ENCODE measurements at regions not wholly inside any gene's neighbourhood (a gene's known extent, or its start where the extent isn't known, plus 50 kb on each side); places are given as distances from the start of the nearest gene placed in this dataset.
"Not testable (repeated sequence)": the region's sequence is repeated elsewhere in the genome, so short reads cannot be mapped to it uniquely, and the experiment has no call there.

DNA sequence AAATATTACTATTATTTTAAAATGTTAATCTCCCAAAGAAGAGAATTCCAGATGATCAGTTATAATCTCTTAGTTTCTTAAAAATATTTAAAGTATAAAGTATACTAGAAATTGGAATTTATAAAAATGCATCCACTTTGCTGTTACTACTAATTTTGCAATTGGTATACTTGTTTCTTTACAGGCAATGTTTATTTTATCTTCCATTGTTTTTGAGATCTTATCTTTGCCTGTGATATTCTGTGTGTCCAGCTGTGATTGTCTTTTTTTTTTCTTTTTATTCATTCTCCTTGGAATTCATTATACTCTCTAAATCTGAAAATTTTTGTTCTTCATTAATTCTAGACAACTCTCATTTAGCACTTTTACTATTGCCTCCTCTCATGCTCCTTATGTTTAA lies 652.6 kb downstream of the TNS3 start:
- Histone ChIP-seq H3K27ac (no peak overlapping the region), H3K4me3 (no peak overlapping the region), H3K36me3 (ENCODE audit: insufficient read depth, low read length) (no peaks in the 10 kb centered on the region), H3K9ac (ENCODE audit: insufficient read length) (no peak overlapping the region), H3K9me3 (ENCODE audit: low read depth, low read length) (no peaks in the 10 kb centered on the region)
- no peak for TF ChIP-seq FOXP2 (optimal IDR thresholded peaks at IDR 0.05; ENCODE audit: control extremely low read depth, extremely low read length, insufficient read depth)
- TF ChIP-seq POLR2AphosphoS5 (IDR thresholded peaks at IDR 0.05; ENCODE audit: borderline replicate concordance, low read depth, low read length) = no peak
- TF ChIP-seq EZH2 (IDR thresholded peaks at IDR 0.05) = no peak
- DNase-seq (ENCODE audit: low read depth, low spot score) = no peak

DNA sequence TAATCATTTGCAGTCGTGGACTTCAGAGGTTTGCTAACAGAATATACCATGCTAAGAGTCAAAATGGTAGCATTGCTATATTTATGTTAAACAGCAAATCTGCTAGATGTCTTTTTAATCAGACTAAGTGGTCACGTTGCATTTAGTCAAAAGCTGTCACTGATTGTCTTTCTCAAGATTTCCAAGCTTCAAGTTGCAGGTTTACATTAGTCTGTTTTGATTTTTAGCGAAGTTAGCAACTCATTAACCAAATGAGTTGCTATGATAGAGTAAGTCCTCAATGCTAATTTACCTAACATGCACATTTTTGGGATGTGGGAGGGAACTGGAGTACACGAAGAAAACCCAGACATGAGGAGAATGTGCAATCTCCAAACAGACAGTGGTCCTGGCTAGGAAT lies 653.2 kb downstream of the TNS3 start:
- H3K4me3 ChIP-seq = no peak overlapping the region
- no peak overlapping the region for H3K27ac ChIP-seq
- TF ChIP-seq POLR2AphosphoS5 (IDR thresholded peaks at IDR 0.05; ENCODE audit: borderline replicate concordance, low read depth, low read length) (no peak), FOXP2 (optimal IDR thresholded peaks at IDR 0.05; ENCODE audit: control extremely low read depth, extremely low read length, insufficient read depth) (no peak), EZH2 (IDR thresholded peaks at IDR 0.05) (no peak)
- H3K9ac ChIP-seq (ENCODE audit: insufficient read length) = no peak overlapping the region
- no peaks in the 10 kb centered on the region for H3K36me3 ChIP-seq (ENCODE audit: insufficient read depth, low read length)
- no peak for DNase-seq (ENCODE audit: low read depth, low spot score)
- no peaks in the 10 kb centered on the region for H3K9me3 ChIP-seq (ENCODE audit: low read depth, low read length)

DNA sequence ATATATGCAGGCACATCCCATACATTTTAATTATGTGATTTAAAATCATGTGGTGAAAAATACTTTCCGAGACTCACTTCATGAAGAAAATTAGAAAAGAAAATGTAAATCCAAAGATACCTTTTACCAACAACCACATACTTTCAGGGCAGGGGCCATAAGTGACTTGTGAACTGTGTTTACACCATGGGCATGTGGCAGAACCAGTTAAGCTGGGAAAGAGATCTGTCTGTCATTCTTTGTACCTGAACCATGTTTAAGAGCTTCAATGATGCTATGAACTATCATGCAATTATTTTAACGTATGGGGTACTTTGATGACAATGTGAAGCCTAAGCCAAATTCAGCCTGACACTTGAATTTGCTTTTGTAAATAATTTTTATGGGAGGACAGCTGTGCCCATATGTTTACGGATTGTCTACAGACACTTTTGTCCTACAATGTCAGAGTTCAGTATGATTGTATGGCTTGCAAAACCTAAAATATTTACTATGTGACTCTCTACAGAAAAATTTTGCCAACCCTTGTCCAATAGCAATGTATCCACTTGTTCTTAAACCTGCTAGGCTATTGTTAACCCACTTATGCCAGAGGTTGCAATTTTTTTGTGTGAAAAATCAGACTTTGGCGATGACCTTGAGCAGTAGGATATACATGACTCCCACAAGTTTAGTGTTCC lies 654.6 kb downstream of the TNS3 start:
- H3K27ac ChIP-seq = no peak overlapping the region
- H3K9me3 ChIP-seq (ENCODE audit: low read depth, low read length) = no peaks in the 10 kb centered on the region
- H3K4me3 ChIP-seq = no peak overlapping the region
- H3K9ac ChIP-seq (ENCODE audit: insufficient read length) = no peak overlapping the region
- TF ChIP-seq POLR2AphosphoS5 (IDR thresholded peaks at IDR 0.05; ENCODE audit: borderline replicate concordance, low read depth, low read length) (no peak), EZH2 (IDR thresholded peaks at IDR 0.05) (no peak), FOXP2 (optimal IDR thresholded peaks at IDR 0.05; ENCODE audit: control extremely low read depth, extremely low read length, insufficient read depth) (no peak)
- no peak for DNase-seq (ENCODE audit: low read depth, low spot score)
- H3K36me3 ChIP-seq (ENCODE audit: insufficient read depth, low read length) = no peaks in the 10 kb centered on the region

DNA sequence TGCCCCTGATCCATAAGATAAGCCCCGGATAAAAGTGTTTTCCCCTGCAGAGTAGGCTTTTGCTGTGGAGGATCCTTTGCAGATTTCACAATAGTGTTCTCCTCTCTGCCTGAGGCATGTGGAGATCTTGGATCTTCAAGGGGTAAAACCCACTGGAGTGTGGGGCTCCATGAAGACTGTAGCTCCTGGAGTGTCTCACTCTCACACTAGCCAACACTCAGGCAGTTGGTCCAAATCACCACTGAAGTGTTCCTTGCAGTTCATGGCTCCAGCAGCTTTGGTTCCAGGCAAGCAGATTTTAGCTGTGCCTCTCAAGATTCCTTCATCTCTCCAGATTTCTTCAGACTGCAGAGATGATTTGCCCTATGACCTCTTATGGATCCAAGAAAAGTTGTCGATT lies 665.3 kb downstream of the TNS3 start:
- Histone ChIP-seq H3K27ac (no peak overlapping the region), H3K36me3 (ENCODE audit: insufficient read depth, low read length) (no peaks in the 10 kb centered on the region), H3K4me3 (no peak overlapping the region), H3K9me3 (ENCODE audit: low read depth, low read length) (no peaks in the 10 kb centered on the region), H3K9ac (ENCODE audit: insufficient read length) (no peak overlapping the region)
- TF ChIP-seq EZH2 (IDR thresholded peaks at IDR 0.05) = no peak
- no peak for TF ChIP-seq FOXP2 (optimal IDR thresholded peaks at IDR 0.05; ENCODE audit: control extremely low read depth, extremely low read length, insufficient read depth)
- TF ChIP-seq POLR2AphosphoS5 (IDR thresholded peaks at IDR 0.05; ENCODE audit: borderline replicate concordance, low read depth, low read length) = no peak
- DNase-seq (ENCODE audit: low read depth, low spot score) = no peak

DNA sequence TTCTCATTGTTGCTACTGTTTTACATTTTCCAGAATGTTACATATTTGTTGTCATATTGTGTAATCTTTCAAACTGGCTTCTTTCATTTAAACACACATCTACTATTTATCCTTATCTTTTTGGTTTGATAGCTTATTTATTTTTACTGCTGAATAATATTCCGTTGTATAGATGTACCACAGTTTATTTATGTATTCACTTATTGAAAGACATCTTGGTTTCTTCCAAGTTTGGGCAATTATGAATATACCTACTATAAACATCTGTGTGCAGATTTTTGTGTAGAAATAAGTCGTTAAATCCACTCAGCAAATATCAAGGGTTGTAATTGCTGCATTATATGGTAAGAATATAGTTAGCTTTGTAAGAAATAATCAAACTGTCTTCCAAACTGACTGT lies 669.2 kb downstream of the TNS3 start:
- Histone ChIP-seq H3K4me3 (no peak overlapping the region), H3K27ac (no peak overlapping the region), H3K36me3 (ENCODE audit: insufficient read depth, low read length) (no peaks in the 10 kb centered on the region), H3K9me3 (ENCODE audit: low read depth, low read length) (no peaks in the 10 kb centered on the region), H3K9ac (ENCODE audit: insufficient read length) (no peak overlapping the region)
- no peak for DNase-seq (ENCODE audit: low read depth, low spot score)
- TF ChIP-seq POLR2AphosphoS5 (IDR thresholded peaks at IDR 0.05; ENCODE audit: borderline replicate concordance, low read depth, low read length) = no peak
- no peak for TF ChIP-seq FOXP2 (optimal IDR thresholded peaks at IDR 0.05; ENCODE audit: control extremely low read depth, extremely low read length, insufficient read depth)
- TF ChIP-seq EZH2 (IDR thresholded peaks at IDR 0.05) = no peak

DNA sequence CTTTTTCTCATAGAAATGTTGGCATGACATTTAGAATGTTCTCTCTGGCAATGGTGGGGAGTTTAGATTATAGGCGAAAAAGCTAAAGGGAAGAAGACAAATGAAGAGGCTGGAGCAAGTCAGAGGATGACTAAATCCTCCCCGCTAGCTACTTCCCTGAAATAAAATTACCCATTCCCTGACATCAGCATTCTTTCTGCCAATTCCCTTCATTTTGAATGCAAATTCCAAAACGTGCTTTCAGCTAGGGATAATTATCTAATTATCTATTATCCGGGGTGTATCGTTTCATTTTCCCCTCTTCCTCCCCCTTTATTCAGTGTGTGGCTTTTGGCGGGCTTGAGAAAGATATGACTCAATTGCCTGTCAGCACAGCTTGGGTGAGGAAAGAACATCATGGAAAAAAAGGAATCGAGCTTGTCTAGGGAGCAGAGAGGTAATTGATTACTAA lies 672.3 kb downstream of the TNS3 start:
- H3K9me3 ChIP-seq (ENCODE audit: low read depth, low read length) = no peaks in the 10 kb centered on the region
- H3K27ac ChIP-seq = no peak overlapping the region
- no peak for TF ChIP-seq FOXP2 (optimal IDR thresholded peaks at IDR 0.05; ENCODE audit: control extremely low read depth, extremely low read length, insufficient read depth)
- TF ChIP-seq POLR2AphosphoS5 (IDR thresholded peaks at IDR 0.05; ENCODE audit: borderline replicate concordance, low read depth, low read length) = peak; percentile 48; the same call in 1 of the 2 replicates
- no peak for TF ChIP-seq EZH2 (IDR thresholded peaks at IDR 0.05)
- peak; percentile 48 for DNase-seq (ENCODE audit: low read depth, low spot score)
- no peak overlapping the region for H3K9ac ChIP-seq (ENCODE audit: insufficient read length)
- H3K4me3 ChIP-seq = peak overlapping the region; percentile 56
- H3K36me3 ChIP-seq (ENCODE audit: insufficient read depth, low read length) = no peaks in the 10 kb centered on the region

DNA sequence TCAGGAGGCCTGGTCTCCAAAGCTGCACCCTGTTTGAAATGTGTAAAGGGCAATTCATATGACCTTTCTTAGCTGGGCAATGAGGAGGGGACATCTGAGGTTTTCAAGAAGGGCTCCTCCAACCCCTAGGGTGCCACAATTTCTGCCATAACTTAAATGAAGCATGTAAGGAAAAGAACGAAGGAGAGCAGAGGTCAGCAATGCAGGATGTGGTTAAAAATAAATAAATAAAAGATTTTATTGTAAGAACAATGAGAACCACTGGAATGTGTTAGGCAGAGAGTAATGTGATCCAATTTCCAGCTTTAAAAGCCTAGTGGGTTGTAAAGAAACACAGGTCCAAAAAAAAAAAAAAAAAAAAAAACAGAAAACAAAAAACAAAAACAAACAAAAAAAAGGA lies 673.1 kb downstream of the TNS3 start:
- TF ChIP-seq FOXP2 (optimal IDR thresholded peaks at IDR 0.05; ENCODE audit: control extremely low read depth, extremely low read length, insufficient read depth) = no peak
- no peak for TF ChIP-seq POLR2AphosphoS5 (IDR thresholded peaks at IDR 0.05; ENCODE audit: borderline replicate concordance, low read depth, low read length)
- no peak for TF ChIP-seq EZH2 (IDR thresholded peaks at IDR 0.05)
- Histone ChIP-seq H3K9ac (ENCODE audit: insufficient read length) (no peak overlapping the region), H3K9me3 (ENCODE audit: low read depth, low read length) (no peaks in the 10 kb centered on the region), H3K36me3 (ENCODE audit: insufficient read depth, low read length) (no peaks in the 10 kb centered on the region), H3K27ac (no peak overlapping the region), H3K4me3 (no peak overlapping the region)
- no peak for DNase-seq (ENCODE audit: low read depth, low spot score)

DNA sequence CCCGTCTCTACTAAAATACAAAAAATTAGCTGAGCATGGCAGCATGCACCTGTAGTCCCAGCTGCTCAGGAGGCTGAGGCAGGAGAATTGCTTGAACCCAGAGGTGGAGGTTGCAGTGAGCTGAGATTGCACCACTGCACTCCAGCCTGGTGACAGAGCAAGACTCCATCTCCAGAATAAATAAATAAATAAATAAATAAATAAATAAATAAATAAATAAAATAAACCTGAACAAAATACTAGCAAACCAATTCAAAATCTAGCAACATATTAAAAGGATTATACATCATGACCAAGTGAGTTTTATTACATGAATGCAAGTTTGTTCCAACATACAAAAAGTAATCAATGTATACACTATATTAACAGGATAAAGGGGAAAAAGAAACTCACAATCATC lies 677.4 kb downstream of the TNS3 start:
- not testable (repeated sequence) for H3K4me3 ChIP-seq; H3K9ac ChIP-seq (ENCODE audit: insufficient read length); H3K36me3 ChIP-seq (ENCODE audit: insufficient read depth, low read length); DNase-seq (ENCODE audit: low read depth, low spot score); H3K27ac ChIP-seq; H3K9me3 ChIP-seq (ENCODE audit: low read depth, low read length)

DNA sequence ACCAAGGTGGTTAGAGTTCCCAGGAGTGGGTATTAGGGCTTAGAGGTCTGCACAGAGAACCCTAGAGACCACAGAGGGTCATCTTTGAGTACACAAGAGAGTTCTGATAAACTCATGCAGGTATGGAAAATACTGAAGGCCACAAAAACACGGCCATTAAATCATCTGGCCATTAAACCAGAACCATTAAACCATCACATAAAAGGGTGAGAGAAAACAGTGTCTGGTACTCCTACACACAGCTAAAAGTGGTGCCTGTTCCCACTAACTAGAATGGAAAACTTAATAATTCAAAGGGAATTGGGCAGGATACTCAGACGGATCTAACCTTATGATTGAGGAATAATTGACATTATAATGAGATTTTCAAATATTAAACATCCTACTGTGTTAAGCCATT lies 679.4 kb downstream of the TNS3 start:
- Histone ChIP-seq H3K9ac (ENCODE audit: insufficient read length) (no peak overlapping the region), H3K27ac (no peak overlapping the region), H3K4me3 (no peak overlapping the region), H3K36me3 (ENCODE audit: insufficient read depth, low read length) (no peaks in the 10 kb centered on the region), H3K9me3 (ENCODE audit: low read depth, low read length) (no peaks in the 10 kb centered on the region)
- DNase-seq (ENCODE audit: low read depth, low spot score) = no peak
- TF ChIP-seq FOXP2 (optimal IDR thresholded peaks at IDR 0.05; ENCODE audit: control extremely low read depth, extremely low read length, insufficient read depth) (no peak), POLR2AphosphoS5 (IDR thresholded peaks at IDR 0.05; ENCODE audit: borderline replicate concordance, low read depth, low read length) (no peak), EZH2 (IDR thresholded peaks at IDR 0.05) (no peak)

All from SK-N-MC (cell line).